HepG2 (cell line): ENCODE measurements at regions not wholly inside any gene's neighbourhood (a gene's known extent, or its start where the extent isn't known, plus 50 kb on each side); places are given as distances from the start of the nearest gene placed in this dataset.

ENCODE experiments used
- ARNTL ChIP-seq: sonication (generic); formaldehyde crosslinking; IDR thresholded peaks from 2 replicates; pipeline ENCODE4 v1.4.0; 2020; ENCODE audit warnings: mild to moderate bottlenecking, missing genetic modification reagents
- CBX1 ChIP-seq: IDR thresholded peaks from one replicate; pipeline ENCODE4 v1.6.1; 2016; ENCODE audit warnings: antibody characterized with exemption, low read depth
- CEBPB ChIP-seq: IDR thresholded peaks from 2 replicates; pipeline ENCODE4 v1.6.1; 2011; ENCODE audit warnings: low read depth, low read length, improper control_type of control experiment, borderline replicate concordance
- MYC ChIP-seq: sonication (generic); formaldehyde crosslinking; IDR thresholded peaks from 2 replicates; pipeline ENCODE4 v1.9.0; 2021; ENCODE audit warnings: missing genetic modification reagents, borderline replicate concordance
- NCOA5 ChIP-seq: sonication (generic); formaldehyde crosslinking; IDR thresholded peaks from 2 replicates; pipeline ENCODE4 v1.4.0; 2020; ENCODE audit warnings: missing genetic modification reagents
- ZBTB33 ChIP-seq: sonication (generic); formaldehyde crosslinking; IDR thresholded peaks from 2 replicates; pipeline ENCODE4 v1.4.0; 2020; ENCODE audit warnings: missing genetic modification reagents
- ZFX ChIP-seq: sonication (generic); formaldehyde crosslinking; IDR thresholded peaks from 2 replicates; pipeline ENCODE4 v1.4.0; 2020; ENCODE audit warnings: mild to moderate bottlenecking, low read depth, missing genetic modification reagents, moderate library complexity
- ZNF574 ChIP-seq: sonication (generic); formaldehyde crosslinking; IDR thresholded peaks from 2 replicates; pipeline ENCODE4 v1.4.0; 2020; ENCODE audit warnings: missing genetic modification reagents
- TF ChIP-seq, protein P1 (sequence below): sonication (generic); formaldehyde crosslinking; IDR thresholded peaks from 2 replicates; pipeline ENCODE4 v1.5.0; 2020; ENCODE audit warnings: mild to moderate bottlenecking, missing genetic modification reagents
- TF ChIP-seq, protein P2 (sequence below): sonication (generic); formaldehyde crosslinking; IDR thresholded peaks from 2 replicates; pipeline ENCODE4 v1.4.0; 2020; ENCODE audit warnings: missing genetic modification reagents, borderline replicate concordance

GRCh38 chr12:29081101-29081500, 68.0 kb upstream of the FAR2 start:
- TF ChIP-seq CEBPB (no peak), ZBTB33 (CRISPR knock-in tag) (no peak), CBX1 (no peak), NCOA5 (no peak), MYC (CRISPR knock-in tag) (no peak), ZNF574 (CRISPR knock-in tag) (no peak), ZFX (CRISPR knock-in tag) (no peak), ARNTL (no peak)
- TF ChIP-seq, protein P1, sequence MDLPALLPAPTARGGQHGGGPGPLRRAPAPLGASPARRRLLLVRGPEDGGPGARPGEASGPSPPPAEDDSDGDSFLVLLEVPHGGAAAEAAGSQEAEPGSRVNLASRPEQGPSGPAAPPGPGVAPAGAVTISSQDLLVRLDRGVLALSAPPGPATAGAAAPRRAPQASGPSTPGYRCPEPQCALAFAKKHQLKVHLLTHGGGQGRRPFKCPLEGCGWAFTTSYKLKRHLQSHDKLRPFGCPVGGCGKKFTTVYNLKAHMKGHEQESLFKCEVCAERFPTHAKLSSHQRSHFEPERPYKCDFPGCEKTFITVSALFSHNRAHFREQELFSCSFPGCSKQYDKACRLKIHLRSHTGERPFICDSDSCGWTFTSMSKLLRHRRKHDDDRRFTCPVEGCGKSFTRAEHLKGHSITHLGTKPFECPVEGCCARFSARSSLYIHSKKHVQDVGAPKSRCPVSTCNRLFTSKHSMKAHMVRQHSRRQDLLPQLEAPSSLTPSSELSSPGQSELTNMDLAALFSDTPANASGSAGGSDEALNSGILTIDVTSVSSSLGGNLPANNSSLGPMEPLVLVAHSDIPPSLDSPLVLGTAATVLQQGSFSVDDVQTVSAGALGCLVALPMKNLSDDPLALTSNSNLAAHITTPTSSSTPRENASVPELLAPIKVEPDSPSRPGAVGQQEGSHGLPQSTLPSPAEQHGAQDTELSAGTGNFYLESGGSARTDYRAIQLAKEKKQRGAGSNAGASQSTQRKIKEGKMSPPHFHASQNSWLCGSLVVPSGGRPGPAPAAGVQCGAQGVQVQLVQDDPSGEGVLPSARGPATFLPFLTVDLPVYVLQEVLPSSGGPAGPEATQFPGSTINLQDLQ (CRISPR knock-in tag) = no peak
- TF ChIP-seq, protein P2, sequence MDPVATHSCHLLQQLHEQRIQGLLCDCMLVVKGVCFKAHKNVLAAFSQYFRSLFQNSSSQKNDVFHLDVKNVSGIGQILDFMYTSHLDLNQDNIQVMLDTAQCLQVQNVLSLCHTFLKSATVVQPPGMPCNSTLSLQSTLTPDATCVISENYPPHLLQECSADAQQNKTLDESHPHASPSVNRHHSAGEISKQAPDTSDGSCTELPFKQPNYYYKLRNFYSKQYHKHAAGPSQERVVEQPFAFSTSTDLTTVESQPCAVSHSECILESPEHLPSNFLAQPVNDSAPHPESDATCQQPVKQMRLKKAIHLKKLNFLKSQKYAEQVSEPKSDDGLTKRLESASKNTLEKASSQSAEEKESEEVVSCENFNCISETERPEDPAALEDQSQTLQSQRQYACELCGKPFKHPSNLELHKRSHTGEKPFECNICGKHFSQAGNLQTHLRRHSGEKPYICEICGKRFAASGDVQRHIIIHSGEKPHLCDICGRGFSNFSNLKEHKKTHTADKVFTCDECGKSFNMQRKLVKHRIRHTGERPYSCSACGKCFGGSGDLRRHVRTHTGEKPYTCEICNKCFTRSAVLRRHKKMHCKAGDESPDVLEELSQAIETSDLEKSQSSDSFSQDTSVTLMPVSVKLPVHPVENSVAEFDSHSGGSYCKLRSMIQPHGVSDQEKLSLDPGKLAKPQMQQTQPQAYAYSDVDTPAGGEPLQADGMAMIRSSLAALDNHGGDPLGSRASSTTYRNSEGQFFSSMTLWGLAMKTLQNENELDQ (CRISPR knock-in tag) = no peak
